ENCODE measurements at regions not wholly inside any gene's neighbourhood (a gene's known extent, or its start where the extent isn't known, plus 50 kb on each side); places are given as distances from the start of the nearest gene placed in this dataset.
A peak's percentile ranks its signal among the peaks of the same experiment; 100 is the strongest.

- Histone ChIP-seq H3K9me3 (no peaks in the 10 kb centered on the region), H3K4me1 (peaks cover 0 to 10% (median 0%) of the 10 kb centered on the region in 9 donors), H3K27ac (no peak overlapping the region), H3K4me3 (no peak overlapping the region), H3K36me3 (no peaks in the 10 kb centered on the region), H3K27me3 (no peaks in the 10 kb centered on the region)
- no peak for TF ChIP-seq CTCF (IDR thresholded peaks at IDR 0.05)
- DNase-seq (peak in 1 of 2 donors; percentile 27), ATAC-seq (peak in 6 of 8 donors; percentile 26 to 90 (median 60))
- intact Hi-C loops (cut with DNase I), result no loop called here
- 57 to 65% methylated on average over 8 of the region's 8 CpGs for WGBS, 2 donors
Measured at GRCh38 chr4:123477711-123478209, 81.2 kb downstream of the SPRY1 start.

GRCh38 chr4:123478859-123479345, 82.3 kb downstream of the SPRY1 start:
- ATAC-seq (peak in 1 of 8 donors; percentile 21), DNase-seq (no peak)
- Histone ChIP-seq H3K27ac (no peak overlapping the region), H3K27me3 (no peaks in the 10 kb centered on the region), H3K4me1 (peaks cover 0 to 10% (median 0%) of the 10 kb centered on the region in 9 donors), H3K36me3 (no peaks in the 10 kb centered on the region), H3K4me3 (no peak overlapping the region), H3K9me3 (no peaks in the 10 kb centered on the region)
- TF ChIP-seq CTCF (IDR thresholded peaks at IDR 0.05), result no peak
- WGBS, 2 donors, result 57 to 70% methylated on average over 6 of the region's 6 CpGs
- intact Hi-C loops (cut with DNase I), result no loop called here

- no peaks in the 10 kb centered on the region for H3K9me3 ChIP-seq
- no peaks in the 10 kb centered on the region for H3K27me3 ChIP-seq
- no peak for TF ChIP-seq CTCF (IDR thresholded peaks at IDR 0.05)
- no peaks in the 10 kb centered on the region for H3K36me3 ChIP-seq
- no peak overlapping the region for H3K4me3 ChIP-seq
- ATAC-seq (no peak), DNase-seq (no peak)
- 63 to 97% methylated on average over 2 of the region's 2 CpGs for WGBS, 2 donors
- intact Hi-C loops (cut with DNase I), result no loop called here
- H3K27ac ChIP-seq, result no peak overlapping the region
- peaks cover 0 to 10% (median 0%) of the 10 kb centered on the region in 9 donors for H3K4me1 ChIP-seq
Measured at GRCh38 chr4:123479944-123480343, 83.3 kb downstream of the SPRY1 start.

GRCh38 chr4:123480706-123481418, 84.3 kb downstream of the SPRY1 start:
- no peak overlapping the region for H3K27ac ChIP-seq
- H3K36me3 ChIP-seq, result no peaks in the 10 kb centered on the region
- ATAC-seq, result no peak
- WGBS, 2 donors, result 85 to 96% methylated on average over 7 of the region's 7 CpGs
- no peak for DNase-seq
- no peak overlapping the region for H3K4me3 ChIP-seq
- TF ChIP-seq CTCF (IDR thresholded peaks at IDR 0.05), result no peak
- no peaks in the 10 kb centered on the region for H3K9me3 ChIP-seq
- peaks cover 0 to 10% (median 0%) of the 10 kb centered on the region in 9 donors for H3K4me1 ChIP-seq
- H3K27me3 ChIP-seq, result no peaks in the 10 kb centered on the region
- intact Hi-C loops (cut with DNase I), result no loop called here
